DMS 273 (cell line): ENCODE measurements at regions not wholly inside any gene's neighbourhood (a gene's known extent, or its start where the extent isn't known, plus 50 kb on each side); places are given as distances from the start of the nearest gene placed in this dataset.

Experiments used
- DNase-seq: peaks from one replicate; lab custom pipeline; 2025; ENCODE audit not compliant: unreplicated experiment; lab: John Stamatoyannopoulos, UW

GRCh38 chr14:61623927-61624326 is 71.4 kb upstream of the HIF1A start:
- no peak for DNase-seq

GRCh38 chr14:61625165-61625564 is 70.1 kb upstream of the HIF1A start:
- no peak for DNase-seq

- DNase-seq: no peak
Observed at GRCh38 chr14:61627612-61628011, 67.7 kb upstream of the HIF1A start.

GRCh38 chr14:61628016-61628725 is 67.1 kb upstream of the HIF1A start:
- no peak for DNase-seq

- peak; percentile 28 for DNase-seq
Observed at GRCh38 chr14:61630399-61631044, 64.8 kb upstream of the HIF1A start.

GRCh38 chr14:61631045-61631687 is 64.1 kb upstream of the HIF1A start:
- DNase-seq: peak; percentile 28

GRCh38 chr14:61632401-61632800 is 62.9 kb upstream of the HIF1A start:
- peak; percentile 61 for DNase-seq

GRCh38 chr14:61632807-61633206 is 62.5 kb upstream of the HIF1A start:
- DNase-seq: peak; percentile 49

GRCh38 chr14:61636291-61636690 is 59.0 kb upstream of the HIF1A start:
- DNase-seq: no peak

GRCh38 chr14:61636779-61637178 is 58.5 kb upstream of the HIF1A start:
- no peak for DNase-seq

- DNase-seq: no peak
Observed at GRCh38 chr14:61638595-61639387, 56.5 kb upstream of the HIF1A start.

GRCh38 chr14:61640158-61641136 is 54.9 kb upstream of the HIF1A start:
- no peak for DNase-seq

- no peak for DNase-seq
Observed at GRCh38 chr14:61641914-61642613, 53.2 kb upstream of the HIF1A start.

GRCh38 chr14:61642614-61642982 is 52.7 kb upstream of the HIF1A start:
- no peak for DNase-seq

- no peak for DNase-seq
Observed at GRCh38 chr14:61643555-61643954, 51.8 kb upstream of the HIF1A start.

GRCh38 chr14:61644175-61644574 is 51.1 kb upstream of the HIF1A start:
- DNase-seq: no peak

- DNase-seq: peak; percentile 90
Observed at GRCh38 chr14:61644834-61645233, 50.5 kb upstream of the HIF1A start.

- no peak for DNase-seq
Observed at GRCh38 chr14:61645247-61645646, 50.1 kb upstream of the HIF1A start.
